ENCODE measurements at regions not wholly inside any gene's neighbourhood (a gene's known extent, or its start where the extent isn't known, plus 50 kb on each side); places are given as distances from the start of the nearest gene placed in this dataset.

- H3K27ac ChIP-seq (ENCODE audit: extremely low read depth, low read depth, low read length) = no peak overlapping the region
- POLR2A ChIA-PET = no interaction called here
- no peaks in the 10 kb centered on the region for H3K36me3 ChIP-seq (ENCODE audit: control insufficient read depth in 2 of 2, insufficient read depth in 1 of 2, low read length in 2 of 2)
- no peak for TF ChIP-seq ZNF596 (tag by site-specific recombination; IDR thresholded peaks at IDR 0.05)
- TF ChIP-seq, protein P1, sequence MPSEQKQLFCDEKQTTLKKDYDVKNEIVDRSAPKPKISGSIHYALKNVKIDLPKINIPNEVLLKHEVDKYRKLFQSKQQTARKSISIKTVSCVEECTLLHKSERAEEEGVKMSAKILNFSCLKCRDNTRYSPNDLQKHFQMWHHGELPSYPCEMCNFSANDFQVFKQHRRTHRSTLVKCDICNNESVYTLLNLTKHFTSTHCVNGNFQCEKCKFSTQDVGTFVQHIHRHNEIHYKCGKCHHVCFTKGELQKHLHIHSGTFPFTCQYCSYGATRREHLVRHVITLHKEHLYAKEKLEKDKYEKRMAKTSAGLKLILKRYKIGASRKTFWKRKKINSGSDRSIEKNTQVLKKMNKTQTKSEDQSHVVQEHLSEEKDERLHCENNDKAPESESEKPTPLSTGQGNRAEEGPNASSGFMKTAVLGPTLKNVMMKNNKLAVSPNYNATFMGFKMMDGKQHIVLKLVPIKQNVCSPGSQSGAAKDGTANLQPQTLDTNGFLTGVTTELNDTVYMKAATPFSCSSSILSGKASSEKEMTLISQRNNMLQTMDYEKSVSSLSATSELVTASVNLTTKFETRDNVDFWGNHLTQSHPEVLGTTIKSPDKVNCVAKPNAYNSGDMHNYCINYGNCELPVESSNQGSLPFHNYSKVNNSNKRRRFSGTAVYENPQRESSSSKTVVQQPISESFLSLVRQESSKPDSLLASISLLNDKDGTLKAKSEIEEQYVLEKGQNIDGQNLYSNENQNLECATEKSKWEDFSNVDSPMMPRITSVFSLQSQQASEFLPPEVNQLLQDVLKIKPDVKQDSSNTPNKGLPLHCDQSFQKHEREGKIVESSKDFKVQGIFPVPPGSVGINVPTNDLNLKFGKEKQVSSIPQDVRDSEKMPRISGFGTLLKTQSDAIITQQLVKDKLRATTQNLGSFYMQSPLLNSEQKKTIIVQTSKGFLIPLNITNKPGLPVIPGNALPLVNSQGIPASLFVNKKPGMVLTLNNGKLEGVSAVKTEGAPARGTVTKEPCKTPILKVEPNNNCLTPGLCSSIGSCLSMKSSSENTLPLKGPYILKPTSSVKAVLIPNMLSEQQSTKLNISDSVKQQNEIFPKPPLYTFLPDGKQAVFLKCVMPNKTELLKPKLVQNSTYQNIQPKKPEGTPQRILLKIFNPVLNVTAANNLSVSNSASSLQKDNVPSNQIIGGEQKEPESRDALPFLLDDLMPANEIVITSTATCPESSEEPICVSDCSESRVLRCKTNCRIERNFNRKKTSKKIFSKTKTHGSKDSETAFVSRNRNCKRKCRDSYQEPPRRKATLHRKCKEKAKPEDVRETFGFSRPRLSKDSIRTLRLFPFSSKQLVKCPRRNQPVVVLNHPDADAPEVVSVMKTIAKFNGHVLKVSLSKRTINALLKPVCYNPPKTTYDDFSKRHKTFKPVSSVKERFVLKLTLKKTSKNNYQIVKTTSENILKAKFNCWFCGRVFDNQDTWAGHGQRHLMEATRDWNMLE (tag by site-specific recombination; conservative IDR thresholded peaks at IDR 0.05; ENCODE audit: low read depth) = no peak
- 0 out of 2 replicates have a peak, but pooled peaks have one; percentile 43 for TF ChIP-seq ATF2 (tag by site-specific recombination; IDR thresholded peaks at IDR 0.05; ENCODE audit: low read depth)
- no peak for TF ChIP-seq ZNF423 (tag by site-specific recombination; IDR thresholded peaks at IDR 0.05)
- CTCF ChIA-PET = interaction anchor here (0.7 to 1.1 kb wide), 2 partner anchors 10 to 384 kb away, joined by 3 to 5 read pairs; no protein-coding TSS in a partner anchor
- no peaks in the 10 kb centered on the region for H3K4me1 ChIP-seq (ENCODE audit: control insufficient read depth, insufficient read depth, low read length)
- no peak overlapping the region for H3K4me3 ChIP-seq (ENCODE audit: low read depth, low read length)
- H3K9me3 ChIP-seq (ENCODE audit: control insufficient read depth, insufficient read depth, low read depth, low read length) = no peaks in the 10 kb centered on the region
These were observed 221.3 kb downstream of the SLC6A15 start for GRCh38 chr12:84691266-84691665.

DNA sequence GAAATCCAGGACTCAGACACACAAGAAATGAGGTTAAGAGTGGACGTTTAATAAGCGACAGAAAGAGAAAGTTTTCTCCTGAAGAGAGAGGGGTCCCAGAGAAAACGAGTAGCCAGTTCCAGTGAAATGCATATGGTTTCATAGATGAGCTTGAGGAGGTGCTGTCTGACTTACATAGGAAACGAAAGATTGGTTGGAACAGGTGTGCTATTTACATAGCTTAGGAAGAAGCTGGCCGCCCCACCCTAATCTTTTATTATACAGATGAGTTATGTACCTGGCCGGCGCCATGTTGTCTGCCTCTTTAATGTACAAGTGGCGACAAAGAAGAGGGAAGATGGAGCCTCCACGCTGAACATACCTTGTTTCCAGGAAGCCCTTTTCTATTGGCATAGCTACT, 223.0 kb downstream of the SLC6A15 start:
- CTCF ChIA-PET = interaction anchor here (0.7 kb wide), 1 partner anchor 13 kb away, joined by 4 read pairs; no protein-coding TSS in a partner anchor
- H3K4me3 ChIP-seq (ENCODE audit: low read depth, low read length) = no peak overlapping the region
- H3K36me3 ChIP-seq (ENCODE audit: control insufficient read depth in 2 of 2, insufficient read depth in 1 of 2, low read length in 2 of 2) = no peaks in the 10 kb centered on the region
- no peaks in the 10 kb centered on the region for H3K4me1 ChIP-seq (ENCODE audit: control insufficient read depth, insufficient read depth, low read length)
- no peak overlapping the region for H3K27ac ChIP-seq (ENCODE audit: extremely low read depth, low read depth, low read length)
- TF ChIP-seq ZNF133 (tag by site-specific recombination; IDR thresholded peaks at IDR 0.05) (peak; percentile 42; the same call in 1 of the 2 replicates), ZNF692 (tag by site-specific recombination; IDR thresholded peaks at IDR 0.05) (no peak), SP3 (tag by site-specific recombination; IDR thresholded peaks at IDR 0.05) (no peak), ZNF202 (tag by site-specific recombination; IDR thresholded peaks at IDR 0.05; ENCODE audit: borderline replicate concordance) (no peak), ZBTB1 (tag by site-specific recombination; IDR thresholded peaks at IDR 0.05) (no peak)
- H3K9me3 ChIP-seq (ENCODE audit: control insufficient read depth, insufficient read depth, low read depth, low read length) = no peaks in the 10 kb centered on the region
- POLR2A ChIA-PET = no interaction called here

GRCh38 chr12:84685379-84685778, 227.2 kb downstream of the SLC6A15 start:
- ChIA-PET CTCF (no interaction called here), POLR2A (no interaction called here)
- Histone ChIP-seq H3K36me3 (ENCODE audit: control insufficient read depth in 2 of 2, insufficient read depth in 1 of 2, low read length in 2 of 2) (no peaks in the 10 kb centered on the region), H3K4me3 (ENCODE audit: low read depth, low read length) (no peak overlapping the region), H3K4me1 (ENCODE audit: control insufficient read depth, insufficient read depth, low read length) (no peaks in the 10 kb centered on the region), H3K9me3 (ENCODE audit: control insufficient read depth, insufficient read depth, low read depth, low read length) (no peaks in the 10 kb centered on the region), H3K27ac (ENCODE audit: extremely low read depth, low read depth, low read length) (no peak overlapping the region)
- no peak for TF ChIP-seq OSR2 (tag by site-specific recombination; IDR thresholded peaks at IDR 0.05)
- TF ChIP-seq ZNF23 (tag by site-specific recombination; IDR thresholded peaks at IDR 0.05; ENCODE audit: borderline replicate concordance) = no peak
- no peak for TF ChIP-seq SCRT2 (tag by site-specific recombination; IDR thresholded peaks at IDR 0.05)
- TF ChIP-seq ZNF571 (tag by site-specific recombination; IDR thresholded peaks at IDR 0.05) = no peak
- TF ChIP-seq GLIS1 (tag by site-specific recombination; IDR thresholded peaks at IDR 0.05) = no peak
- TF ChIP-seq ZNF561 (tag by site-specific recombination; IDR thresholded peaks at IDR 0.05; ENCODE audit: borderline replicate concordance) = no peak
- TF ChIP-seq, protein P2, sequence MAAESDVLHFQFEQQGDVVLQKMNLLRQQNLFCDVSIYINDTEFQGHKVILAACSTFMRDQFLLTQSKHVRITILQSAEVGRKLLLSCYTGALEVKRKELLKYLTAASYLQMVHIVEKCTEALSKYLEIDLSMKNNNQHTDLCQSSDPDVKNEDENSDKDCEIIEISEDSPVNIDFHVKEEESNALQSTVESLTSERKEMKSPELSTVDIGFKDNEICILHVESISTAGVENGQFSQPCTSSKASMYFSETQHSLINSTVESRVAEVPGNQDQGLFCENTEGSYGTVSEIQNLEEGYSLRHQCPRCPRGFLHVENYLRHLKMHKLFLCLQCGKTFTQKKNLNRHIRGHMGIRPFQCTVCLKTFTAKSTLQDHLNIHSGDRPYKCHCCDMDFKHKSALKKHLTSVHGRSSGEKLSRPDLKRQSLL (tag by site-specific recombination; IDR thresholded peaks at IDR 0.05) = no peak
- no peak for TF ChIP-seq ZNF555 (tag by site-specific recombination; conservative IDR thresholded peaks at IDR 0.05)
- no peak for TF ChIP-seq ZBTB17 (tag by site-specific recombination; IDR thresholded peaks at IDR 0.05)
- no peak for TF ChIP-seq INSM2 (tag by site-specific recombination; IDR thresholded peaks at IDR 0.05)
- TF ChIP-seq ZNF792 (tag by site-specific recombination; IDR thresholded peaks at IDR 0.05) = no peak
- no peak for TF ChIP-seq ZNF768 (tag by site-specific recombination; IDR thresholded peaks at IDR 0.05)
